ENCODE measurements at regions not wholly inside any gene's neighbourhood (a gene's known extent, or its start where the extent isn't known, plus 50 kb on each side); places are given as distances from the start of the nearest gene placed in this dataset.

GRCh38 chrX:23201706-23202105, 132.9 kb upstream of the PTCHD1 start:
- Histone ChIP-seq H3K27me3 (ENCODE audit: insufficient read depth) (no peaks in the 10 kb centered on the region), H3F3A (replicated peaks; ENCODE audit: low read depth) (no peaks in the 10 kb centered on the region), H3K79me2 (replicated peaks; ENCODE audit: insufficient read depth) (no peaks in the 10 kb centered on the region), H3K27ac (ENCODE audit: low read depth) (no peak overlapping the region), H3K36me3 (ENCODE audit: insufficient read depth) (no peaks in the 10 kb centered on the region), H2AFZ (no peak overlapping the region), H3K4me3 (no peak overlapping the region), H3K4me2 (no peak overlapping the region), H4K20me1 (replicated peaks; ENCODE audit: insufficient read depth) (no peaks in the 10 kb centered on the region), H3K9me2 (ENCODE audit: insufficient read depth) (no peaks in the 10 kb centered on the region), H3K4me1 (ENCODE audit: insufficient read depth) (no peaks in the 10 kb centered on the region; the same call in 1 of the 2 replicates)
- Mint-ChIP-seq H3K27me3 (ENCODE audit: insufficient read depth, low read depth, poor library complexity) (peaks cover 3% of the 10 kb centered on the region), H3K9me3 (no peaks in the 10 kb centered on the region; the same call in 2 of the 3 replicates), H3K4me3 (no peak overlapping the region), H3K36me3 (ENCODE audit: low read depth) (no peaks in the 10 kb centered on the region), H3K27ac (no peak overlapping the region), H3K4me1 (peaks cover 11% of the 10 kb centered on the region; the same call in 2 of the 3 replicates)
- TF ChIP-seq POLR2AphosphoS5 (IDR thresholded peaks at IDR 0.05; ENCODE audit: low read depth): no peak
- TF ChIP-seq ETS1 (IDR thresholded peaks at IDR 0.05): no peak
- TF ChIP-seq CTCF (conservative IDR thresholded peaks at IDR 0.05; ENCODE audit: low read depth in 2 of 2): no peak
- no peak for TF ChIP-seq JUNB (IDR thresholded peaks at IDR 0.05; ENCODE audit: unreplicated experiment)
- no peak for TF ChIP-seq ZNF331 (CRISPR knock-in tag; IDR thresholded peaks at IDR 0.05; ENCODE audit: low read depth)
- TF ChIP-seq, protein P1, sequence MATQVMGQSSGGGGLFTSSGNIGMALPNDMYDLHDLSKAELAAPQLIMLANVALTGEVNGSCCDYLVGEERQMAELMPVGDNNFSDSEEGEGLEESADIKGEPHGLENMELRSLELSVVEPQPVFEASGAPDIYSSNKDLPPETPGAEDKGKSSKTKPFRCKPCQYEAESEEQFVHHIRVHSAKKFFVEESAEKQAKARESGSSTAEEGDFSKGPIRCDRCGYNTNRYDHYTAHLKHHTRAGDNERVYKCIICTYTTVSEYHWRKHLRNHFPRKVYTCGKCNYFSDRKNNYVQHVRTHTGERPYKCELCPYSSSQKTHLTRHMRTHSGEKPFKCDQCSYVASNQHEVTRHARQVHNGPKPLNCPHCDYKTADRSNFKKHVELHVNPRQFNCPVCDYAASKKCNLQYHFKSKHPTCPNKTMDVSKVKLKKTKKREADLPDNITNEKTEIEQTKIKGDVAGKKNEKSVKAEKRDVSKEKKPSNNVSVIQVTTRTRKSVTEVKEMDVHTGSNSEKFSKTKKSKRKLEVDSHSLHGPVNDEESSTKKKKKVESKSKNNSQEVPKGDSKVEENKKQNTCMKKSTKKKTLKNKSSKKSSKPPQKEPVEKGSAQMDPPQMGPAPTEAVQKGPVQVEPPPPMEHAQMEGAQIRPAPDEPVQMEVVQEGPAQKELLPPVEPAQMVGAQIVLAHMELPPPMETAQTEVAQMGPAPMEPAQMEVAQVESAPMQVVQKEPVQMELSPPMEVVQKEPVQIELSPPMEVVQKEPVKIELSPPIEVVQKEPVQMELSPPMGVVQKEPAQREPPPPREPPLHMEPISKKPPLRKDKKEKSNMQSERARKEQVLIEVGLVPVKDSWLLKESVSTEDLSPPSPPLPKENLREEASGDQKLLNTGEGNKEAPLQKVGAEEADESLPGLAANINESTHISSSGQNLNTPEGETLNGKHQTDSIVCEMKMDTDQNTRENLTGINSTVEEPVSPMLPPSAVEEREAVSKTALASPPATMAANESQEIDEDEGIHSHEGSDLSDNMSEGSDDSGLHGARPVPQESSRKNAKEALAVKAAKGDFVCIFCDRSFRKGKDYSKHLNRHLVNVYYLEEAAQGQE (IDR thresholded peaks at IDR 0.05; ENCODE audit: unreplicated experiment): no peak
- no peak for TF ChIP-seq EZH2phosphoT487 (IDR thresholded peaks at IDR 0.05; ENCODE audit: unreplicated experiment)
- no peak for TF ChIP-seq NANOG (IDR thresholded peaks at IDR 0.05; ENCODE audit: borderline replicate concordance)
- no peak for TF ChIP-seq STAT1 (IDR thresholded peaks at IDR 0.05; ENCODE audit: unreplicated experiment)
- TF ChIP-seq, protein P2, sequence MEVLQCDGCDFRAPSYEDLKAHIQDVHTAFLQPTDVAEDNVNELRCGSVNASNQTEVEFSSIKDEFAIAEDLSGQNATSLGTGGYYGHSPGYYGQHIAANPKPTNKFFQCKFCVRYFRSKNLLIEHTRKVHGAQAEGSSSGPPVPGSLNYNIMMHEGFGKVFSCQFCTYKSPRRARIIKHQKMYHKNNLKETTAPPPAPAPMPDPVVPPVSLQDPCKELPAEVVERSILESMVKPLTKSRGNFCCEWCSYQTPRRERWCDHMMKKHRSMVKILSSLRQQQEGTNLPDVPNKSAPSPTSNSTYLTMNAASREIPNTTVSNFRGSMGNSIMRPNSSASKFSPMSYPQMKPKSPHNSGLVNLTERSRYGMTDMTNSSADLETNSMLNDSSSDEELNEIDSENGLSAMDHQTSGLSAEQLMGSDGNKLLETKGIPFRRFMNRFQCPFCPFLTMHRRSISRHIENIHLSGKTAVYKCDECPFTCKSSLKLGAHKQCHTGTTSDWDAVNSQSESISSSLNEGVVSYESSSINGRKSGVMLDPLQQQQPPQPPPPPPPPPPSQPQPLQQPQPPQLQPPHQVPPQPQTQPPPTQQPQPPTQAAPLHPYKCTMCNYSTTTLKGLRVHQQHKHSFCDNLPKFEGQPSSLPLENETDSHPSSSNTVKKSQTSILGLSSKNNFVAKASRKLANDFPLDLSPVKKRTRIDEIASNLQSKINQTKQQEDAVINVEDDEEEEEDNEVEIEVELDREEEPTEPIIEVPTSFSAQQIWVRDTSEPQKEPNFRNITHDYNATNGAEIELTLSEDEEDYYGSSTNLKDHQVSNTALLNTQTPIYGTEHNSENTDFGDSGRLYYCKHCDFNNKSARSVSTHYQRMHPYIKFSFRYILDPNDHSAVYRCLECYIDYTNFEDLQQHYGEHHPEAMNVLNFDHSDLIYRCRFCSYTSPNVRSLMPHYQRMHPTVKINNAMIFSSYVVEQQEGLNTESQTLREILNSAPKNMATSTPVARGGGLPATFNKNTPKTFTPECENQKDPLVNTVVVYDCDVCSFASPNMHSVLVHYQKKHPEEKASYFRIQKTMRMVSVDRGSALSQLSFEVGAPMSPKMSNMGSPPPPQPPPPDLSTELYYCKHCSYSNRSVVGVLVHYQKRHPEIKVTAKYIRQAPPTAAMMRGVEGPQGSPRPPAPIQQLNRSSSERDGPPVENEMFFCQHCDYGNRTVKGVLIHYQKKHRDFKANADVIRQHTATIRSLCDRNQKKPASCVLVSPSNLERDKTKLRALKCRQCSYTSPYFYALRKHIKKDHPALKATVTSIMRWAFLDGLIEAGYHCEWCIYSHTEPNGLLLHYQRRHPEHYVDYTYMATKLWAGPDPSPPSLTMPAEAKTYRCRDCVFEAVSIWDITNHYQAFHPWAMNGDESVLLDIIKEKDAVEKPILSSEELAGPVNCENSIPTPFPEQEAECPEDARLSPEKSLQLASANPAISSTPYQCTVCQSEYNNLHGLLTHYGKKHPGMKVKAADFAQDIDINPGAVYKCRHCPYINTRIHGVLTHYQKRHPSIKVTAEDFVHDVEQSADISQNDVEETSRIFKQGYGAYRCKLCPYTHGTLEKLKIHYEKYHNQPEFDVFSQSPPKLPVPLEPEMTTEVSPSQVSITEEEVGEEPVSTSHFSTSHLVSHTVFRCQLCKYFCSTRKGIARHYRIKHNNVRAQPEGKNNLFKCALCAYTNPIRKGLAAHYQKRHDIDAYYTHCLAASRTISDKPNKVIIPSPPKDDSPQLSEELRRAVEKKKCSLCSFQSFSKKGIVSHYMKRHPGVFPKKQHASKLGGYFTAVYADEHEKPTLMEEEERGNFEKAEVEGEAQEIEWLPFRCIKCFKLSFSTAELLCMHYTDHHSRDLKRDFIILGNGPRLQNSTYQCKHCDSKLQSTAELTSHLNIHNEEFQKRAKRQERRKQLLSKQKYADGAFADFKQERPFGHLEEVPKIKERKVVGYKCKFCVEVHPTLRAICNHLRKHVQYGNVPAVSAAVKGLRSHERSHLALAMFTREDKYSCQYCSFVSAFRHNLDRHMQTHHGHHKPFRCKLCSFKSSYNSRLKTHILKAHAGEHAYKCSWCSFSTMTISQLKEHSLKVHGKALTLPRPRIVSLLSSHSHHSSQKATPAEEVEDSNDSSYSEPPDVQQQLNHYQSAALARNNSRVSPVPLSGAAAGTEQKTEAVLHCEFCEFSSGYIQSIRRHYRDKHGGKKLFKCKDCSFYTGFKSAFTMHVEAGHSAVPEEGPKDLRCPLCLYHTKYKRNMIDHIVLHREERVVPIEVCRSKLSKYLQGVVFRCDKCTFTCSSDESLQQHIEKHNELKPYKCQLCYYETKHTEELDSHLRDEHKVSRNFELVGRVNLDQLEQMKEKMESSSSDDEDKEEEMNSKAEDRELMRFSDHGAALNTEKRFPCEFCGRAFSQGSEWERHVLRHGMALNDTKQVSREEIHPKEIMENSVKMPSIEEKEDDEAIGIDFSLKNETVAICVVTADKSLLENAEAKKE (CRISPR knock-in tag; IDR thresholded peaks at IDR 0.05): no peak
- TF ChIP-seq EZH2 (IDR thresholded peaks at IDR 0.05; ENCODE audit: low read depth, unreplicated experiment): no peak
- TF ChIP-seq ZNF114 (CRISPR knock-in tag; IDR thresholded peaks at IDR 0.05): no peak
- no peak for TF ChIP-seq CREB1 (CRISPR knock-in tag; IDR thresholded peaks at IDR 0.05; ENCODE audit: low read depth)
- ATAC-seq (no peak), DNase-seq (ENCODE audit: low spot score) (no peak)

Measured in GM23338 (cell line).